HEK293T (cell line): ENCODE measurements at regions not wholly inside any gene's neighbourhood (a gene's known extent, or its start where the extent isn't known, plus 50 kb on each side); places are given as distances from the start of the nearest gene placed in this dataset.

ENCODE experiments used
- ARNT ChIP-seq: fragments of 450-650 bp; IDR thresholded peaks from 2 replicates; pipeline ENCODE4 v1.6.1; 2017; ENCODE audit warnings: mild to moderate bottlenecking
- BHLHE40 ChIP-seq: fragments of 450-650 bp; IDR thresholded peaks from 2 replicates; pipeline ENCODE4 v1.6.1; 2016; ENCODE audit warnings: mild to moderate bottlenecking, moderate library complexity, borderline replicate concordance
- FOXA1 ChIP-seq: fragments of 450-650 bp; IDR thresholded peaks from 2 replicates; pipeline ENCODE4 v1.6.1; 2016; ENCODE audit warnings: mild to moderate bottlenecking
- FOXK2 ChIP-seq: fragments of 450-650 bp; IDR thresholded peaks from 2 replicates; pipeline ENCODE4 v1.6.1; 2016; ENCODE audit warnings: mild to moderate bottlenecking
- FOXM1 ChIP-seq: fragments of 450-650 bp; IDR thresholded peaks from 2 replicates; pipeline ENCODE4 v1.6.1; 2017; ENCODE audit warnings: mild to moderate bottlenecking, borderline replicate concordance
- LEF1 ChIP-seq: fragments of 450-650 bp; IDR thresholded peaks from 2 replicates; pipeline ENCODE4 v1.6.1; 2017; ENCODE audit warnings: mild to moderate bottlenecking, borderline replicate concordance
- SP1 ChIP-seq: fragments of 450-650 bp; IDR thresholded peaks from 2 replicates; pipeline ENCODE4 v1.6.1; 2017
- TARDBP ChIP-seq: fragments of 450-650 bp; IDR thresholded peaks from 2 replicates; pipeline ENCODE4 v1.6.1; 2016
- ZNF384 ChIP-seq: fragments of 450-650 bp; IDR thresholded peaks from 2 replicates; pipeline ENCODE4 v1.6.1; 2016

GRCh38 chr3:99578339-99578970 lies 59.9 kb upstream of the COL8A1 start:
- TF ChIP-seq BHLHE40 = no peak
- TF ChIP-seq SP1 = no peak
- no peak for TF ChIP-seq FOXA1
- no peak for TF ChIP-seq FOXK2
- no peak for TF ChIP-seq FOXM1
- TF ChIP-seq LEF1 = no peak
- no peak for TF ChIP-seq ARNT
- TF ChIP-seq TARDBP = no peak
- TF ChIP-seq ZNF384 = no peak
